GM12864 (cell line): ENCODE measurements at regions not wholly inside any gene's neighbourhood (a gene's known extent, or its start where the extent isn't known, plus 50 kb on each side); places are given as distances from the start of the nearest gene placed in this dataset.
"Not testable (repeated sequence)": the region's sequence is repeated elsewhere in the genome, so short reads cannot be mapped to it uniquely, and the experiment has no call there.

Source experiments
- DNase-seq: peaks from one replicate; pipeline ENCODE4 v3.0.0-alpha.2; 2011; ENCODE audit warnings: low read depth
- H3K4me3 ChIP-seq: 2 replicates; pipeline ENCODE4 v1.5.1; 2011; ENCODE audit warnings: mild to moderate bottlenecking, low read depth, low read length, control low read depth
- TF ChIP-seq, protein P1 (sequence below): IDR thresholded peaks from 2 replicates; pipeline ENCODE4 v1.5.1; 2011; ENCODE audit warnings: low read depth, mild to moderate bottlenecking, moderate library complexity, low read length, control low read depth, inconsistent platforms; ENCODE audit errors: missing control alignments

DNA sequence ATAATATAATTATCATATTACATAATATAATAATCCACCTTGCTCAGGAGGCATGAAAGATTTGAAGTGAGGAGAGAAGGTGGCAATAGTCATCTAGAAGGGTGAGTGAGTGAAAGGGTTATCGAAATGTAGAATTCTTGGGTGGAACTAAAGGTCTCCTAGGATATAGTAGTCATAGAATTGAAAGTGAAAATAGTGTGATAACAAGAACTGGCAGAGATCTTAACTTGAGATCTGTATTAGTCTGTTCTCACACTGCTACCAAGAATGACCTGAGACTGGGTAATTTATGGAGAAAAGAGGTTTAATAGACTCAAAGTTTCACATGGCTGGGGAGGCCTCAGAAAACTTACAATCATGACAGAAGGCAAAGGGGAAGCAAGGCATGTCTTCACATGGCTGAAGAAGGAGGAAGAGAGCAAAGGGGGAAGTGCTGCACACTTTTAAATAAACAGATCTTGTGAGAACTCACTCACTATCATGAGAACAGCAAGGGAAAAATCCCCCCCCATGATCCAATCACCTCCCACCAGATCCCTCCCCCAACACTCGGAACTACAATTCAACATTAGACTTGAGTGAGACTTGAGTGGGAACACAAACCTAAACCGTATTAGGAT lies 351.5 kb downstream of the NR4A2 start:
- H3K4me3 ChIP-seq: no peak overlapping the region
- TF ChIP-seq, protein P1, sequence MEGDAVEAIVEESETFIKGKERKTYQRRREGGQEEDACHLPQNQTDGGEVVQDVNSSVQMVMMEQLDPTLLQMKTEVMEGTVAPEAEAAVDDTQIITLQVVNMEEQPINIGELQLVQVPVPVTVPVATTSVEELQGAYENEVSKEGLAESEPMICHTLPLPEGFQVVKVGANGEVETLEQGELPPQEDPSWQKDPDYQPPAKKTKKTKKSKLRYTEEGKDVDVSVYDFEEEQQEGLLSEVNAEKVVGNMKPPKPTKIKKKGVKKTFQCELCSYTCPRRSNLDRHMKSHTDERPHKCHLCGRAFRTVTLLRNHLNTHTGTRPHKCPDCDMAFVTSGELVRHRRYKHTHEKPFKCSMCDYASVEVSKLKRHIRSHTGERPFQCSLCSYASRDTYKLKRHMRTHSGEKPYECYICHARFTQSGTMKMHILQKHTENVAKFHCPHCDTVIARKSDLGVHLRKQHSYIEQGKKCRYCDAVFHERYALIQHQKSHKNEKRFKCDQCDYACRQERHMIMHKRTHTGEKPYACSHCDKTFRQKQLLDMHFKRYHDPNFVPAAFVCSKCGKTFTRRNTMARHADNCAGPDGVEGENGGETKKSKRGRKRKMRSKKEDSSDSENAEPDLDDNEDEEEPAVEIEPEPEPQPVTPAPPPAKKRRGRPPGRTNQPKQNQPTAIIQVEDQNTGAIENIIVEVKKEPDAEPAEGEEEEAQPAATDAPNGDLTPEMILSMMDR: no peak
- DNase-seq: no peak

- no peak overlapping the region for H3K4me3 ChIP-seq
- DNase-seq: no peak
- TF ChIP-seq, protein P1: no peak
Measured at GRCh38 chr2:155975734-155976133, 356.8 kb downstream of the NR4A2 start.

DNA sequence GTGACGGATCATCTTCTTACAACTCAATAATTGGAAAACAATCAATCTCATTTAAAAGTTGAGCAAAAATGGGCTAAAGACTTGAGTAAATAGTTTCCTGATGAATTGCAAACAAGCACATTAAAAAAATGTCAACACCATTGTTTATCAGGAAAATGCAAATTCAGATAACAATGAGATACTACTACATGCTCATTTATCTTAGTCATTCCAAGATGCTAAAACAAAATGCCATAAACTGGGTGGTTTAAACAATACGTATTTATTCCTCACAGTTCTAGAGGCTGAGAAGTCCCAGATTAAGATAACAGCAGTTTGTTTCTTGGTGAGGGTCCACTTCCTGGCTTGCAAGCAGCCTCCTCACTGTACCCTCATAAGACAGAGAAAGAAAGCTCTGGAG lies 359.6 kb downstream of the NR4A2 start:
- no peak for DNase-seq
- TF ChIP-seq, protein P1: no peak
- H3K4me3 ChIP-seq: no peak overlapping the region

DNA sequence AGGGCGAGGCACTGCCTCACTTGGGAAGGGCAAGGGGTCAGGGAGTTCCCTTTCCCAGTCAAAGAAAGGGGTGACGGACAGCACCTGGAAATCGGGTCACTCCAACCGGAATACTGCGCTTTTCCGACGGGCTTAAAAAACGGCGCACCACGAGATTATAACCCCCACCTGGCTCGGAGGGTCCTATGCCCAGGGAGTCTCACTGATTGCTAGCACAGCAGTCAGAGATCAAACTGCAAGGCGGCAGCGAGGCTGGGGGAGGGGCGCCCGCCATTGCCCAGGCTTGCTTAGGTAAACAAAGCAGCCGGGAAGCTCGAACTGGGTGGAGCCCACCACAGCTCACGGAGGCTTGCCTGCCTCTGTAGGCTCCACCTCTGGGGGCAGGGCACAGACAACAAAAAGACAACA lies 366.5 kb downstream of the NR4A2 start:
- DNase-seq, H3K4me3 ChIP-seq: not testable (repeated sequence)

DNA sequence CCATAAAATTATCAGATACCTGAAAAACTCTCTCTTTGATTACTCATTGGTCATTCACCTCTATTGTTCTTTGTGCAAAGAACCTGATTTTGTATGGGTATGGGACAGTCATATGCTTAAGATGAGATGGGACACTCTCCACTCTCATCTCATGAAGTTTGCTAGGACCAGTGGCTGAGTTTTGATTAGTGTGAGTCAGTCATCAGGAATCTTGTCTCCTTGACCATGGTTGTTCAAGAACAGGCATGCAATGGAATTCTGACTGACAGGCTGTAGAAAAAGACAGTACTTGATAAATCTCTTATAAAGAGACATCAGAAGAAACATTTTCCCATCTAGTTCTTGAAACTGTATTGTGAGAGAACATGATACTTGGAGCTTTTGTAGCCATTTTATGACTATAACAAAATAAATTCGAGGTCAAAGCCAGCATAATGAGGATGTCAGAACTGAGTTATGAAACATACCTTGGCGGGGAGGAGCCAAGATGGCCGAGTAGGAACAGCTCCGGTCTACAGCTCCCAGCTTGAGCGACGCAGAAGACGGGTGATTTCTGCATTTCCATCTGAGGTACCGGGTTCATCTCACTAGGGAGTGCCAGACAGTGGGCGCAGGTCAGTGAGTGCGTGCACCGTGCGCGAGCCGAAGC lies 367.0 kb downstream of the NR4A2 start:
- no peak overlapping the region for H3K4me3 ChIP-seq
- no peak for DNase-seq
- TF ChIP-seq, protein P1: no peak

DNA sequence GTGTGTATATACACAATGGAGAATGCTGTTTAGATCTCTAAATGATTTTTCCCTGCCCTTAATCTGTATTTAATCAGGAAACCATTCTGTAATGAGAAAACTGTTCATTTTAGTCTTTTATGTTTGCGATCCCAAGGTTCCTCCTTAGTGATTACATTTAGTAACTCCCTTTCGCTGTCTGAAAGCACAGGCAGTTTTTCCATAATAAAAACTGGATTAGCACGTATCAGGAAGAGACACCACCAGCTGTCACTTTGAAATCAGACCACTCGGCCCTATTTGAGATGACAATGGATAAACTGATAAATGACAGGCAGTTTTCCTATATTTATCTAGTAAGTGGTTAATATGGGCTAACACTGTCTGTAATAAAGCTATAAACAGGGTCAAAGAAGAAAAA lies 370.9 kb downstream of the NR4A2 start:
- TF ChIP-seq, protein P1: no peak
- H3K4me3 ChIP-seq: no peak overlapping the region
- DNase-seq: no peak

- no peak overlapping the region for H3K4me3 ChIP-seq
- DNase-seq: no peak
- TF ChIP-seq, protein P1: no peak
Measured at GRCh38 chr2:155958834-155959233, 373.7 kb downstream of the NR4A2 start.
